RWPE2 (cell line): ENCODE measurements at regions not wholly inside any gene's neighbourhood (a gene's known extent, or its start where the extent isn't known, plus 50 kb on each side); places are given as distances from the start of the nearest gene placed in this dataset.

ENCODE experiments used
- ATAC-seq: fragments of 200-7000 bp; cut with Tn5 transposase; 3 replicates; pipeline ENCODE4 v1.9.1; 2021; ENCODE audit warnings: low read depth
- DNase-seq: peaks from one replicate; pipeline ENCODE4 v3.0.0-alpha.2; 2020; ENCODE audit warnings: low spot score
- H3K27ac ChIP-seq: fragments of 450-650 bp; 2 replicates; pipeline ENCODE4 v1.5.1; 2017; ENCODE audit warnings: mild to moderate bottlenecking; ENCODE audit not compliant: poor library complexity, severe bottlenecking
- H3K27me3 ChIP-seq: fragments of 250-450 bp; sonication (Bioruptor Pico); 2 replicates; pipeline ENCODE4 v1.5.1; 2021; ENCODE audit warnings: mild to moderate bottlenecking, moderate library complexity; ENCODE audit not compliant: insufficient read depth, poor library complexity, severe bottlenecking
- H3K36me3 ChIP-seq: fragments of 250-450 bp; sonication (Bioruptor Pico); 2 replicates; pipeline ENCODE4 v1.5.1; 2020; ENCODE audit warnings: low read depth, mild to moderate bottlenecking, moderate library complexity
- H3K4me1 ChIP-seq: fragments of 250-450 bp; sonication (Bioruptor Pico); 2 replicates; pipeline ENCODE4 v1.5.1; 2021; ENCODE audit warnings: mild to moderate bottlenecking, moderate library complexity; ENCODE audit not compliant: insufficient read depth, poor library complexity, severe bottlenecking
- H3K4me3 ChIP-seq: fragments of 250-450 bp; sonication (Bioruptor Pico); 2 replicates; pipeline ENCODE4 v1.5.1; 2021; ENCODE audit warnings: mild to moderate bottlenecking, moderate library complexity; ENCODE audit not compliant: severe bottlenecking
- H3K9me3 ChIP-seq: fragments of 250-450 bp; sonication (Bioruptor Pico); 2 replicates; pipeline ENCODE4 v1.5.1; 2021; ENCODE audit warnings: mild to moderate bottlenecking, moderate library complexity; ENCODE audit not compliant: severe bottlenecking
- TF ChIP-seq, protein P1 (sequence below): fragments of 450-650 bp; IDR thresholded peaks from one replicate; pipeline ENCODE4 v1.5.1; 2017; ENCODE audit warnings: mild to moderate bottlenecking, moderate library complexity; ENCODE audit not compliant: poor library complexity, severe bottlenecking

DNA sequence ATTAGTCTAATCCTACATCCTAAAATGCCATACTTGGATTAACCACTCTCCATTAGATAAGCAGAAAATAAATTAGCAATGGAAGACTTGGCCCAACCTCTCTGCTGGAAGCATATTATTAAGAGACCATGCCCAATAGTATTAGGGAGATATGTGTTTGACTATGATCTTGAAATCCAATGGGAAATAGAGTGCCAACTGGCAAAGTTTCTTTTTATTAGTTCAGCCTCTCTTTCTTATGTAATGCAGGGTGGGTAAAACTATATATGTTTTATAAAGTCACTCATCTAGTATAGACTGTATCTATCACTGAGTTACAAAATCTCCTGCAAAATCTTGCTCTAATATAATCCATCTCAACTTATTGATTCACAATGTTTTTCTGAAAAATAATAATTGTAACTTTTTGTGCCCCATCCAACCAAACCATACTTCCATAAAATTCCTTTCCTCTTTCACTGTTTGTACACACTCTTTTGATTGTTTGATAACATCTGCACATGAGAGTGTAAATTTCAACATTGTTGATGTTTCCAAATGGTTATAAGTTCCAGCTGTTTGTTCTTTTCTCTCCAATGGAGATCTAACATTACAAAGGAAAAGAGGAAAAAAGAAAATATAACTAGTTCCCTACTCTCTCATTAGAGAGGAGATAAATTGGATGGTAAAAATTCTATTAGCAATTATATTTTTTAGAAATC is 408.1 kb upstream of the ADGRL2 start:
- Histone ChIP-seq H3K36me3 (no peaks in the 10 kb centered on the region), H3K27me3 (no peaks in the 10 kb centered on the region), H3K9me3 (no peaks in the 10 kb centered on the region), H3K27ac (no peak overlapping the region), H3K4me1 (no peaks in the 10 kb centered on the region), H3K4me3 (no peak overlapping the region)
- TF ChIP-seq, protein P1, sequence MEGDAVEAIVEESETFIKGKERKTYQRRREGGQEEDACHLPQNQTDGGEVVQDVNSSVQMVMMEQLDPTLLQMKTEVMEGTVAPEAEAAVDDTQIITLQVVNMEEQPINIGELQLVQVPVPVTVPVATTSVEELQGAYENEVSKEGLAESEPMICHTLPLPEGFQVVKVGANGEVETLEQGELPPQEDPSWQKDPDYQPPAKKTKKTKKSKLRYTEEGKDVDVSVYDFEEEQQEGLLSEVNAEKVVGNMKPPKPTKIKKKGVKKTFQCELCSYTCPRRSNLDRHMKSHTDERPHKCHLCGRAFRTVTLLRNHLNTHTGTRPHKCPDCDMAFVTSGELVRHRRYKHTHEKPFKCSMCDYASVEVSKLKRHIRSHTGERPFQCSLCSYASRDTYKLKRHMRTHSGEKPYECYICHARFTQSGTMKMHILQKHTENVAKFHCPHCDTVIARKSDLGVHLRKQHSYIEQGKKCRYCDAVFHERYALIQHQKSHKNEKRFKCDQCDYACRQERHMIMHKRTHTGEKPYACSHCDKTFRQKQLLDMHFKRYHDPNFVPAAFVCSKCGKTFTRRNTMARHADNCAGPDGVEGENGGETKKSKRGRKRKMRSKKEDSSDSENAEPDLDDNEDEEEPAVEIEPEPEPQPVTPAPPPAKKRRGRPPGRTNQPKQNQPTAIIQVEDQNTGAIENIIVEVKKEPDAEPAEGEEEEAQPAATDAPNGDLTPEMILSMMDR = no peak
- no peak for DNase-seq
- no peak for ATAC-seq

DNA sequence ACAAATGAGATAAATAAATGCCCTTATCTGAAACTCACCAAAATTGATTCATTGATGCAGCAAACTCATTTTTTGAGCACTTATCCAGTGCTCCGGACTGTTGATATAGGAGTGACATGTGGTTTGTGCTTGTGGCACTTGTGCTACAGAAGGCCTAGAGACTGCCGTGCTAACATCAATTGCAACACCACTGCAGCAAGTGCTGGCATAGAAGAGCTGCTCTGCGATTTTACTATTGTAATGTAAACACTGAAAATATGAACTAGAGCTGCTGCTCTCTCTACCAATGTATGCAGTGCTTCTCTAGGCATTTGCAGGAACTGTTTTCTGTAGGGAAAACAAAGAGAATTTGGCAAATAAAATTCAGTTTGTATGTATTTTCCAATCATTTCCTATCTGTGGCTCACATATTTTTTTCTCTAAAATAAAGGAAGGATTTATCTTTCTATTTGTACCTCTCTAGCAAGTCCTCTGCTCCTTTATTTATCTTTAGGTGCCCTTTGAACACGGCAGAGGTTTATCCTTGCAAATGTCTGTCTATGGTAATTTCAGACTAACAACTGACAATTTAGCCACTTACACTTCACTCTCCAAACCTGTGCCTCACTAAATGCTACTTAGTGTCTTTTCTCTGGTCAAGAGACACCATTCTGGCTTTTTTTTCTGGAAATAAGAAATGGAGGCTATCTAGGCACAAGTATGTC is 409.5 kb upstream of the ADGRL2 start:
- no peak for ATAC-seq
- H3K4me3 ChIP-seq = no peak overlapping the region
- H3K27me3 ChIP-seq = no peaks in the 10 kb centered on the region
- DNase-seq = no peak
- TF ChIP-seq, protein P1 = no peak
- H3K36me3 ChIP-seq = no peaks in the 10 kb centered on the region
- no peak overlapping the region for H3K27ac ChIP-seq
- no peaks in the 10 kb centered on the region for H3K4me1 ChIP-seq
- H3K9me3 ChIP-seq = no peaks in the 10 kb centered on the region

DNA sequence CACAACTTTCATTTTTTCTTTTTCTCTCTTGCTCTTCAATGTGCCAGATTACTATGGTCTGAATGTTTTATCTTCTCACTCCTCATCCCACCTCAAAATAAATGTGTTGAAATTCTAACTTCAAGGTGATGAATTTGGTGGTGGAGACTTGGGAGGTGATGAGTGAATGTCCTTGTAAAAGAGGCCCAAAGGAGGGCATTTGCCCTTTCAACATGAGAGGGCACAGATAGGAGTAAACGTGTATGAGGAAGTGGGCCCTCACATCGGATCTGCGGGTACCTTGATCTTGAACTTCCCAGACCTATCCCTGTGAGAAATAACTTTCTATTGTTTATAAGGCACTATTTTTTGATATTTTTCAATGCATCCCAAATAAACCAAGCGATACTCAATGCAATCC is 412.3 kb upstream of the ADGRL2 start:
- Histone ChIP-seq H3K36me3 (no peaks in the 10 kb centered on the region), H3K27ac (no peak overlapping the region), H3K4me3 (no peak overlapping the region), H3K27me3 (no peaks in the 10 kb centered on the region), H3K9me3 (no peaks in the 10 kb centered on the region), H3K4me1 (no peaks in the 10 kb centered on the region)
- TF ChIP-seq, protein P1 = no peak
- ATAC-seq (no peak), DNase-seq (no peak)

DNA sequence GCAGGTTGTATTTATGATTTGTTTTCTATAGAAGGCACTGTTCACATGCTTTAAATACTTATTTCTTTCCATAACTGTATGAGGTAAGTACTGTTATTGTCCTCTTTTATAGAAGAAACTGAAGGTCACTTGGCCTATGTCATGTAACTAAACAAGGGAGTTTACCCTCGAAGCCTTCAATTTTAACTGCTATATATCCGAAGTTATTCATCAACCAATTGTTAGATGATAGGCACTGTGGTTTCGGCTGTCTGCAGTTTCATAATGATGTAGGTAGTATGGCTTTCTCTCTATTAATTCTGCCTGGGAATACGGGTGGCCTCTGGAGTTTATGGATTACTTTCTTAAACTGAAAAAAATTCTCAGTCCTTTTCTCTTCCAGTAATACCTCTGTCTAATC is 413.3 kb upstream of the ADGRL2 start:
- Histone ChIP-seq H3K27me3 (no peaks in the 10 kb centered on the region), H3K36me3 (no peaks in the 10 kb centered on the region), H3K4me1 (no peaks in the 10 kb centered on the region), H3K9me3 (no peaks in the 10 kb centered on the region), H3K27ac (no peak overlapping the region), H3K4me3 (no peak overlapping the region)
- DNase-seq = no peak
- ATAC-seq = no peak
- TF ChIP-seq, protein P1 = no peak

DNA sequence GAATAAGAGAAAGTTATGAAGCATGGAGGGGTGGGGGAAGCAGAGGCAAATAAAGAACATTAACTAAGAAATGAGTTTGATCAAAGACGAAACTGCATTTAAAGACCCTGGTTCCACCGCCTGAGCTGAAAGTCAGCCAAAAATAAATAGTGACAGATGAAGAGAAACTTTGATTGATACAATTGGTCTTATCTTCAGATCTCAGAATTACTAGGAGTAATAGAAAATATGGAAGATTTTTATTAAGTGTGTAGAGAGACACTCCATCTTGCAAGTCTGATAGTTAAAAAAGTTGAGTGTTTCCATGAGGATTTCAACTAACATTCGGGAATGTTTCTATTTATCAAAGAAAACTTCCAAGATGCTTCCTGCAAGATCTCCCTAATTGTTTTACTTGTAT is 418.2 kb upstream of the ADGRL2 start:
- no peaks in the 10 kb centered on the region for H3K9me3 ChIP-seq
- H3K36me3 ChIP-seq = no peaks in the 10 kb centered on the region
- no peaks in the 10 kb centered on the region for H3K27me3 ChIP-seq
- H3K27ac ChIP-seq = no peak overlapping the region
- no peak for ATAC-seq
- DNase-seq = no peak
- no peak overlapping the region for H3K4me3 ChIP-seq
- no peaks in the 10 kb centered on the region for H3K4me1 ChIP-seq
- TF ChIP-seq, protein P1 = no peak
